NB4 (cell line): ENCODE measurements at regions not wholly inside any gene's neighbourhood (a gene's known extent, or its start where the extent isn't known, plus 50 kb on each side); places are given as distances from the start of the nearest gene placed in this dataset.

ENCODE experiments used
- CTCF ChIP-seq: IDR thresholded peaks from one replicate; pipeline ENCODE4 v1.5.1; 2012; ENCODE audit warnings: low read depth, low read length
- MAX ChIP-seq: IDR thresholded peaks from 2 replicates; pipeline ENCODE4 v1.6.1; 2011; ENCODE audit warnings: low read depth, low read length
- MYC ChIP-seq: IDR thresholded peaks from 2 replicates; pipeline ENCODE4 v1.6.1; 2011; ENCODE audit warnings: low read depth, low read length
- POLR2A ChIP-seq: IDR thresholded peaks from 2 replicates; pipeline ENCODE4 v1.6.1; 2011; ENCODE audit warnings: mild to moderate bottlenecking; ENCODE audit not compliant: insufficient read length; ENCODE audit errors: extremely low read depth

DNA sequence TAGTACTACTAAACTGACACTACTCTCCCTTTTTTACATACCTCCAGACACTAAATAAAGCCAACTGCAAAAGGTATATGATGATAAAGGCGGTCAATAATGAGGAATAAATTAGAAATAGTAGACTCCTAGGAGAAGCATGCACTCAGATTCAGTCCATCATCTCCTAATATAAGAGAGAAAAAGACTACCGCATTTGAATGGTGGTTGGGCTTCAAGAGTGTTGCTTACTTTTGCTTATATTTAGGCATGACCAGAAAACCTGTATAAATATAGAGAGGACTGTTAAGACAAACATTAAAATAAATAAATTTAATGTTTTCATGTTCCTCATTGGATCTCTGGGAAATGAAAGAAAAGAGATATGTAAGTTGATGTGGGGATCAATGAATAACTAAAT, 1137.0 kb downstream of the FAM181B start:
- no peak for TF ChIP-seq MAX
- no peak for TF ChIP-seq CTCF
- no peak for TF ChIP-seq POLR2A
- TF ChIP-seq MYC, result no peak
